DLD1 (cell line): ENCODE measurements at regions not wholly inside any gene's neighbourhood (a gene's known extent, or its start where the extent isn't known, plus 50 kb on each side); places are given as distances from the start of the nearest gene placed in this dataset.
"Not testable (repeated sequence)": the region's sequence is repeated elsewhere in the genome, so short reads cannot be mapped to it uniquely, and the experiment has no call there.

ENCODE experiments used
- in situ Hi-C: cut with HindIII; loops from 2 replicates; pipeline ENCODE4 v1.10.0; 2017; ENCODE audit warnings: low sequenced_read_pairs

DNA sequence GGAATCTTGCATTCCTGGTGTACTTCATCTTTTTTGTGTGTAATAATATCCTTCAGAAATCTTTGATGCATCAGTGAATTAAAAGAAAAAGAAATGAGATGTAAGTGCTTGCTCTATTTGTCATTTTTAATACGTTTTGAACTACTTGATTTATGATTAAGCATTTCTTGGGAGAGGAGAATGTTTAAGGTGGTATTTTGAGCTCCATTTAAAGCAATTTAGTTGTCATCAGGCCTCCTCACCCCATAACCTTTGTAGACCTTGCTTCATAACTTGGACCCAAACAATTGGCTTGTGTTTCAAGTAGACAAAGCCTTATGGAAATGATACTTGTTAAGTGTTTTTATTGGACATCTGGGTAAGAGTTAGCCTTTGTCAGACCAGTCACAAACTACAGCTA, 87.1 kb upstream of the VEPH1 start:
- in situ Hi-C loops = loop anchor here (10.0 kb wide), 1 partner anchor 55 kb away; no protein-coding TSS in a partner anchor

DNA sequence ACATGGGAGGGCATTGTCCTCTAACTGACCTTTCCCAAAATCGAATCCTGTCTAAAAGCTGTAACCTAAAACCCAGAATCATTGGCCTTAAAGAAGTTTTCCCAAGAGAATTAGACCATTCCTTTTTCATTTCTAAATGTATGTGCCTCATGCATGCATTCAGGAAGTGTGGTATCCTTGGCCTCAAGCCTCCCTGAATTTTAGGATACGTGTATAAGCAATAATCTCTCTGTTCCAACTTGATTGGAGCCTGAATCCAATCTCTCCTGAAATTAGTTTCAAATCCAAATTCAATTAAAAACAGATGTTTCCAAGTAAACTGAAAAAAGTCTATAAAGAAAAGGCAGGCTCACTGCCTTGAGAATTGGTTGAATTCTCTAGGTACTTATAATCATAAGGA, 86.0 kb upstream of the VEPH1 start:
- in situ Hi-C loops = no loop called here

- in situ Hi-C loops = no loop called here
Observed at GRCh38 chr3:157588386-157589060, 85.3 kb upstream of the VEPH1 start.

DNA sequence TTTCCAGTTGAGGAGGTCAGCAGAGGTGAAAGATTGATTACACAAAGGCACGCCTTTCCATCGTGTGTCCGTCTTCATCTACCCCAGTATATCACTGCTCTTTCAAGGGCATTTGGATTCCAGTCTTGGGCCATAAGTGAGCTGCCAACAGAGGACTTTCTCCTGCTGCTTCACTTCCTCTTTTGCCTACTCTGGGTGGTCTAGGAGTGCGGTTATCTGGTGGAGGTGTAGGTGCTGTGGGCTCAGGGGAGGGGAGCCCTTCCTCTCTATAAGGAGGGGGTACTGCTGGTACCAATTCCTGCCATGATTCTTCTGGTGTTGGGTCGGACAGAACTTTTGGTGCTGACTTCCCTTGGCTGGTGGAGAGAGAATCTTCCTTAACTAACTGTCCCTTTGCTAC, 83.1 kb upstream of the VEPH1 start:
- in situ Hi-C loops = no loop called here

- in situ Hi-C loops = no loop called here
Observed at GRCh38 chr3:157585386-157585785, 82.2 kb upstream of the VEPH1 start.

GRCh38 chr3:157582637-157582973, 79.4 kb upstream of the VEPH1 start:
- in situ Hi-C loops = no loop called here

- in situ Hi-C loops = not testable (repeated sequence)
Observed at GRCh38 chr3:157581956-157582636, 78.9 kb upstream of the VEPH1 start.

- in situ Hi-C loops = no loop called here
Observed at GRCh38 chr3:157581371-157581770, 78.2 kb upstream of the VEPH1 start.

DNA sequence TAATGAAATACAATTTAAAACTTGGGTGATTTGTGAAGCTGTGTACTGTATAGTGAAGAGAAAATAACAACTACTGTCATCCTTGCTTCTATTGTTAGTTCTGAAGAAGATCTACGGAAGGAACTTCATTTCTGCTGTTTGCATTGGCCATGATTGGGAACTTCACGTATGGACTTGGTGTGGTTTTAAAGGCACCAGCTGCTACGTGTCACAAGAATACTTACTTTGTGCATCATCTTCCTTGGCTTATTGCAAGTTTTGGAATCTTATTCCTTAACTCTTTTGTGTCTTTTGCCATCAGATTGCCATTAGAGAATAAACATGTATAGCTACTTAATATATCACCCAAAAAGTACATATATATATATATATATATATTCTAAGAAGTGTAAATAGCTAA, 75.0 kb upstream of the VEPH1 start:
- in situ Hi-C loops = no loop called here

- in situ Hi-C loops = no loop called here
Observed at GRCh38 chr3:157574531-157574930, 71.3 kb upstream of the VEPH1 start.

DNA sequence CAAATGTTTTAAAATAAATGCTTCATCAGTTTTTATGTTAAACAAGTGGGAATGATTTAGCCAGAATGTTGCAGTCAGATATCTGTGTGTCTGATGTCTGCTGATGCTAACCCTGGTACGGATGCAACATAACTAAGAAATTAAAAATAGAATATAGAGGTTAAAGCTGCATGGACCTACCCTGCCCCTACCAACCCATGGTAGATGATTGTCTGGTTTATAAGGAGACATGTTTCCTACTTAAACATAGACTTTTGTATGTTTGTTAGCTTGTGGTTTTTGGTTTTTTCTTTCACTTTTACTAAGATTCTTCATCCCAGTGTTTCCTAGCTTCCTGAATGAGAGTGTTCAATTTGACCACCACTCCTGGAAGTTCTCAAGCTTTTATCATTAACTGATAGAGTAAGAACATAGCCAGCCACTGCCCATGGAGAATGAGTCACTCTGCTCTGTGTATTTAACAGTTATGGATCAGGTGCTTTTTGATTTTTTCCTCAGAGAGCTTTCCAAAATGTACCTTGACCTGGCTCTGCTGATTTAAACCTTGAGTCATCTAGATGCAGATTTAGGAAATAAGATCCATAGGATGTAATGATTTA, 70.7 kb upstream of the VEPH1 start:
- in situ Hi-C loops = no loop called here

GRCh38 chr3:157573281-157573680, 70.1 kb upstream of the VEPH1 start:
- in situ Hi-C loops = no loop called here

GRCh38 chr3:157572559-157573270, 69.5 kb upstream of the VEPH1 start:
- in situ Hi-C loops = no loop called here

- in situ Hi-C loops = no loop called here
Observed at GRCh38 chr3:157566596-157566995, 63.4 kb upstream of the VEPH1 start.

DNA sequence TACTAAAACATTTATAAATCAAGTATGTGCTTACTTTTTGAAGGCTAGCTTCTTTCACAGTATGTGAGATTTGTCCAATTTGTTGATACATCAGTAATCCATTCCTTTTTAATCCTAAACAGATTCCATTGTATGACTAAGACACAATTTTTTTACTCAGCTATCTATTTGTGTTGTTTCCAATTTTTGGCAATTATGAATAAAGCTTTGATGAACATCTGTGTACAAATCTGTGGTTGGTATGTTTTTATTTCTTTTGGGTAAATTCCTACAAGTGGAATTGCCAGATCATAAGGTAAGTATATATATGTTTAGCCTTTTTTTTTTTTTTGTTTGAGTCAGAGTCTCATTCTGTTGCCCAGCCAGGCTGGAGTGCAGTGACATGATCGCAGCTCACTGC, 56.2 kb upstream of the VEPH1 start:
- in situ Hi-C loops = no loop called here
